Mucosa of descending colon (tissue), 3 donors: ENCODE measurements at regions not wholly inside any gene's neighbourhood (a gene's known extent, or its start where the extent isn't known, plus 50 kb on each side); places are given as distances from the start of the nearest gene placed in this dataset.

Experiments
- ATAC-seq: fragments of 200-7000 bp; cut with Tn5 transposase; one replicate; pipeline ENCODE4 v1.9.1; 2020; ENCODE audit warnings: mild to moderate bottlenecking, moderate library complexity
- DNase-seq, 3 donors: peaks; one replicate each; pipeline ENCODE4 v3.0.0-alpha.2; 2020
- H3K36me3 ChIP-seq: fragments of 200-600 bp; one replicate; pipeline ENCODE4 v1.8.0; 2021; ENCODE audit warnings: low read depth, mild to moderate bottlenecking
- H3K4me1 ChIP-seq: fragments of 200-600 bp; one replicate; pipeline ENCODE4 v1.8.0; 2021; ENCODE audit warnings: low read depth, mild to moderate bottlenecking
- H3K4me3 ChIP-seq: fragments of 200-600 bp; one replicate; pipeline ENCODE4 v1.8.0; 2021; ENCODE audit warnings: mild to moderate bottlenecking
- H3K9me3 ChIP-seq: fragments of 200-600 bp; one replicate; pipeline ENCODE4 v1.8.0; 2021; ENCODE audit warnings: mild to moderate bottlenecking
- CTCF ChIP-seq: fragments of 200-600 bp; IDR thresholded peaks from one replicate; pipeline ENCODE4 v1.8.0; 2022; ENCODE audit warnings: antibody characterized with exemption, mild to moderate bottlenecking
- intact Hi-C, 2 donors: fragments of 100-400 bp; cut with DNase I in 1 of 2; cut with micrococcal nuclease in 1 of 2; formaldehyde crosslinking; loops; one replicate each; pipeline versions ENCODE4 v1.11.0 to v1.11.1; 2022; cut with DNase I, micrococcal nuclease
- donor health status: DM: no; HTN: no; CAD: no; lungs with moderate emphysema.
- donor health status: DM: no; HTN: no; CAD: no.
- donor health status: DM: no; HTN: yes; CAD: no.

GRCh38 chr5:168224085-168224484 lies 67.4 kb upstream of the WWC1 start:
- no peak for TF ChIP-seq CTCF
- Histone ChIP-seq H3K4me1 (no peaks in the 10 kb centered on the region), H3K36me3 (no peaks in the 10 kb centered on the region), H3K4me3 (no peak overlapping the region), H3K9me3 (no peaks in the 10 kb centered on the region)
- intact Hi-C loops, result no loop called here
- ATAC-seq, result no peak
- DNase-seq, result no peak

GRCh38 chr5:168226012-168226411 lies 65.4 kb upstream of the WWC1 start:
- Histone ChIP-seq H3K36me3 (no peaks in the 10 kb centered on the region), H3K9me3 (no peaks in the 10 kb centered on the region), H3K4me3 (no peak overlapping the region), H3K4me1 (no peaks in the 10 kb centered on the region)
- DNase-seq (no peak), ATAC-seq (no peak)
- intact Hi-C loops, result no loop called here
- TF ChIP-seq CTCF, result no peak

GRCh38 chr5:168227001-168227400 lies 64.4 kb upstream of the WWC1 start:
- no peaks in the 10 kb centered on the region for H3K36me3 ChIP-seq
- intact Hi-C loops, result no loop called here
- TF ChIP-seq CTCF, result no peak
- DNase-seq (no peak), ATAC-seq (no peak)
- no peaks in the 10 kb centered on the region for H3K9me3 ChIP-seq
- no peaks in the 10 kb centered on the region for H3K4me1 ChIP-seq
- no peak overlapping the region for H3K4me3 ChIP-seq

- no peak for DNase-seq
- Histone ChIP-seq H3K36me3 (no peaks in the 10 kb centered on the region), H3K9me3 (no peaks in the 10 kb centered on the region), H3K4me1 (no peaks in the 10 kb centered on the region), H3K4me3 (no peak overlapping the region)
- no peak for TF ChIP-seq CTCF
- intact Hi-C loops, result no loop called here
- ATAC-seq, result no peak
Observed at GRCh38 chr5:168227973-168228615, 63.4 kb upstream of the WWC1 start.

- Histone ChIP-seq H3K4me1 (no peaks in the 10 kb centered on the region), H3K9me3 (no peaks in the 10 kb centered on the region), H3K36me3 (no peaks in the 10 kb centered on the region), H3K4me3 (no peak overlapping the region)
- no peak for TF ChIP-seq CTCF
- no peak for ATAC-seq
- no peak for DNase-seq
- intact Hi-C loops, result no loop called here
Observed at GRCh38 chr5:168228668-168229067, 62.8 kb upstream of the WWC1 start.

- DNase-seq (no peak), ATAC-seq (no peak)
- no peak for TF ChIP-seq CTCF
Observed at GRCh38 chr5:168234133-168234532, 57.3 kb upstream of the WWC1 start.

More at GRCh38 chr5:168234133-168234532, 57.3 kb upstream of the WWC1 start:
- Histone ChIP-seq H3K36me3 (no peaks in the 10 kb centered on the region), H3K4me3 (no peak overlapping the region), H3K9me3 (no peaks in the 10 kb centered on the region), H3K4me1 (peaks cover 2% of the 10 kb centered on the region)
- intact Hi-C loops, result no loop called here
